ENCODE measurements at regions not wholly inside any gene's neighbourhood (a gene's known extent, or its start where the extent isn't known, plus 50 kb on each side); places are given as distances from the start of the nearest gene placed in this dataset.

- Histone ChIP-seq H4K8ac (ENCODE audit: extremely low read depth, insufficient read depth, low read length) (no peak overlapping the region), H3K4me2 (ENCODE audit: insufficient read depth in 1 of 2, low read depth in 2 of 2, low read length in 2 of 2) (no peak overlapping the region), H2BK20ac (ENCODE audit: low read length) (no peak overlapping the region), H3K14ac (ENCODE audit: insufficient read length) (no peak overlapping the region), H4K20me1 (replicated peaks in 1 of 2; ENCODE audit: control insufficient read depth in 1 of 2, insufficient read depth in 2 of 2, low read length in 2 of 2) (no peaks in the 10 kb centered on the region), H3K23ac (ENCODE audit: insufficient read length) (no peak overlapping the region), H3K79me1 (ENCODE audit: low read depth, low read length) (no peaks in the 10 kb centered on the region), H3K23me2 (ENCODE audit: low read depth, low read length) (no peaks in the 10 kb centered on the region), H3K79me2 (ENCODE audit: control insufficient read depth in 1 of 2, insufficient read depth in 2 of 2, low read length in 2 of 2) (no peaks in the 10 kb centered on the region), H3K9me3 (ENCODE audit: insufficient read depth in 2 of 2, low read depth in 1 of 2, low read length in 1 of 2) (0 out of 4 replicates have a peak, but pooled peaks cover 0 to 4% of the 10 kb centered on the region in 2 experiments), H3K56ac (replicated peaks; ENCODE audit: insufficient read length, low read depth, low read length) (no peak overlapping the region), H3K36me3 (ENCODE audit: control insufficient read depth in 2 of 4, insufficient read depth in 4 of 4, low read length in 3 of 4) (no peaks in the 10 kb centered on the region), H2BK15ac (ENCODE audit: low read length) (no peak overlapping the region), H3K4me3 (ENCODE audit: extremely low read depth in 1 of 4, insufficient read depth in 2 of 4, low read depth in 3 of 4, low read length in 4 of 4) (no peak overlapping the region), H3K27me3 (replicated peaks in 1 of 4; ENCODE audit: control insufficient read depth in 3 of 4, extremely low read depth in 1 of 4, insufficient read depth in 3 of 4, low read length in 3 of 4) (no peaks in the 10 kb centered on the region), H4K5ac (ENCODE audit: insufficient read length, low read depth, low read length) (no peak overlapping the region), H3K27ac (ENCODE audit: low read depth, low read length) (no peak overlapping the region), H2BK5ac (ENCODE audit: low read depth, low read length) (no peak overlapping the region), H2BK120ac (replicated peaks; ENCODE audit: low read depth, low read length) (no peak overlapping the region), H2AFZ (ENCODE audit: low read length) (no peak overlapping the region), H2AK5ac (ENCODE audit: low read depth, low read length) (no peak overlapping the region), H3K18ac (ENCODE audit: extremely low read depth, low read length) (no peak overlapping the region), H3K4me1 (replicated peaks in 1 of 4; ENCODE audit: control insufficient read depth in 3 of 4, insufficient read depth in 4 of 4, low read length in 3 of 4) (no peaks in the 10 kb centered on the region), H2BK12ac (ENCODE audit: low read depth, low read length) (no peak overlapping the region), H3K9ac (replicated peaks in 1 of 4; ENCODE audit: extremely low read depth in 1 of 4, low read depth in 3 of 4, low read length in 3 of 4) (no peak overlapping the region), H3K4ac (replicated peaks; ENCODE audit: insufficient read length, low read depth, low read length) (no peak overlapping the region), H4K91ac (replicated peaks; ENCODE audit: insufficient read length, low read length) (no peak overlapping the region)
- TF ChIP-seq BRCA1 (IDR thresholded peaks at IDR 0.05; ENCODE audit: low read depth, low read length) (no peak), RXRA (IDR thresholded peaks at IDR 0.05; ENCODE audit: insufficient read depth, low read depth, low read length) (no peak), KDM4A (IDR thresholded peaks at IDR 0.05; ENCODE audit: low read depth, low read length, severe bottlenecking) (no peak)
- CTCF ChIA-PET (ENCODE audit: partially characterized antibody), result no interaction called here
- 100% methylated on average over 1 of the region's 1 CpG; no CpG with 5 or more reads in 1 of the 2 experiments for WGBS, 2 experiments (ENCODE audit: extremely low coverage in 1 of 2, insufficient coverage in 1 of 2, insufficient read length in 1 of 2, insufficient replicate concordance in 2 of 2, low coverage in 1 of 2, low lambda C conversion rate in 2 of 2, missing lambda C conversion rate in 1 of 2)
- POLR2A ChIA-PET (ENCODE audit: partially characterized antibody), result no interaction called here
- FAIRE-seq, result no peak
- DNase-seq (ENCODE audit: low read depth in 1 of 2, low spot score in 2 of 2), result no peak
Measured at GRCh38 chr12:73529231-73529630, 1008.4 kb upstream of the ATXN7L3B start.

All from H1 (cell line).